Endodermal cell (in vitro differentiated cells): ENCODE measurements at regions not wholly inside any gene's neighbourhood (a gene's known extent, or its start where the extent isn't known, plus 50 kb on each side); places are given as distances from the start of the nearest gene placed in this dataset.

Source experiments
- DNase-seq: peaks from one replicate; pipeline ENCODE4 v3.0.0-alpha.2; 2017
- H3K27ac ChIP-seq: 2 replicates; pipeline ENCODE4 v1.5.1; 2013; ENCODE audit warnings: mild to moderate bottlenecking, low read depth, low read length, moderate library complexity
- H3K27me3 ChIP-seq: 2 replicates; pipeline ENCODE4 v1.6.1; 2013; ENCODE audit warnings: mild to moderate bottlenecking, low read length, moderate library complexity; ENCODE audit not compliant: insufficient read depth, control insufficient read depth, poor library complexity, severe bottlenecking
- H3K36me3 ChIP-seq: 2 replicates; pipeline ENCODE4 v1.7.0; 2013; ENCODE audit warnings: mild to moderate bottlenecking, low read length, moderate library complexity; ENCODE audit not compliant: control insufficient read depth, insufficient read depth
- H3K4me1 ChIP-seq: one replicate; pipeline ENCODE4 v1.7.0; 2013; ENCODE audit warnings: low read length; ENCODE audit not compliant: control insufficient read depth, insufficient read depth
- H3K4me3 ChIP-seq: 2 replicates; pipeline ENCODE4 v1.5.1; 2013; ENCODE audit warnings: mild to moderate bottlenecking, low read length, moderate library complexity
- H3K9ac ChIP-seq: 2 replicates; pipeline ENCODE4 v1.6.1; 2013; ENCODE audit warnings: mild to moderate bottlenecking, low read length, moderate library complexity; ENCODE audit not compliant: poor library complexity, severe bottlenecking; ENCODE audit errors: extremely low read depth
- H3K9me3 ChIP-seq: 2 replicates; pipeline ENCODE4 v1.6.1; 2013; ENCODE audit warnings: mild to moderate bottlenecking, low read length, moderate library complexity; ENCODE audit not compliant: control insufficient read depth
- H3K27ac Mint-ChIP-seq: 2 replicates; pipeline ENCODE4 v1.8.0; 2020; ENCODE audit warnings: mixed read lengths
- H3K27me3 Mint-ChIP-seq: 2 replicates; pipeline ENCODE4 v1.8.0; 2021; ENCODE audit warnings: mild to moderate bottlenecking, mixed read lengths; ENCODE audit not compliant: insufficient read depth
- H3K36me3 Mint-ChIP-seq: 2 replicates; pipeline ENCODE4 v1.8.0; 2020; ENCODE audit warnings: low read depth, mixed read lengths
- H3K4me1 Mint-ChIP-seq: 2 replicates; pipeline ENCODE4 v1.8.0; 2020; ENCODE audit warnings: mixed read lengths
- H3K4me3 Mint-ChIP-seq: 2 replicates; pipeline ENCODE4 v1.8.0; 2020; ENCODE audit warnings: mild to moderate bottlenecking, moderate library complexity, mixed read lengths
- H3K9me3 Mint-ChIP-seq: 2 replicates; pipeline ENCODE4 v1.8.0; 2020; ENCODE audit warnings: mild to moderate bottlenecking, mixed read lengths
- CTCF ChIP-seq: fragments of 200-600 bp; sonication (generic); conservative IDR thresholded peaks from 2 replicates; pipeline ENCODE4 v1.5.0; 2021; ENCODE audit warnings: antibody characterized with exemption, mild to moderate bottlenecking
- WGBS, 2 experiments: methylation state at CpG; one replicate each; pipeline versions ENCODE4 v1.1.5 to v1.1.7; 2013; ENCODE audit warnings: missing lambda C conversion rate in 2 of 2, mixed read lengths in 1 of 2; ENCODE audit not compliant: insufficient coverage in 1 of 2, insufficient read length in 1 of 2; 5-methylcytosine and 5-hydroxymethylcytosine counted together

- Mint-ChIP-seq H3K4me1 (no peaks in the 10 kb centered on the region), H3K27ac (no peak overlapping the region), H3K4me3 (no peak overlapping the region), H3K36me3 (no peaks in the 10 kb centered on the region), H3K9me3 (no peaks in the 10 kb centered on the region), H3K27me3 (no peaks in the 10 kb centered on the region)
- H3K27ac ChIP-seq, result no peak overlapping the region
- H3K9ac ChIP-seq, result no peak overlapping the region
- no peak for TF ChIP-seq CTCF
- no peaks in the 10 kb centered on the region for H3K36me3 ChIP-seq
- 87 to 89% methylated on average over 3 to 7 of the region's 7 CpGs for WGBS, 2 experiments
- H3K4me1 ChIP-seq, result no peaks in the 10 kb centered on the region
- H3K4me3 ChIP-seq, result no peak overlapping the region
- no peak for DNase-seq
- H3K27me3 ChIP-seq, result no peaks in the 10 kb centered on the region
- no peaks in the 10 kb centered on the region for H3K9me3 ChIP-seq
Observed at GRCh38 chr11:26268980-26269660, 62.8 kb upstream of the ANO3 start.

GRCh38 chr11:26271666-26272065 lies 60.3 kb upstream of the ANO3 start:
- no peaks in the 10 kb centered on the region for H3K36me3 Mint-ChIP-seq
- Histone ChIP-seq H3K27ac (no peak overlapping the region), H3K9ac (no peak overlapping the region), H3K4me3 (no peak overlapping the region), H3K36me3 (no peaks in the 10 kb centered on the region), H3K9me3 (no peaks in the 10 kb centered on the region), H3K4me1 (no peaks in the 10 kb centered on the region), H3K27me3 (no peaks in the 10 kb centered on the region)
- no peak overlapping the region for H3K27ac Mint-ChIP-seq
- no peak overlapping the region for H3K4me3 Mint-ChIP-seq
- H3K27me3 Mint-ChIP-seq, result no peaks in the 10 kb centered on the region
- H3K9me3 Mint-ChIP-seq, result no peaks in the 10 kb centered on the region
- no peak for DNase-seq
- peaks cover under 1% of the 10 kb centered on the region for H3K4me1 Mint-ChIP-seq
- TF ChIP-seq CTCF, result no peak
- WGBS, 2 experiments, result no CpG with 5 or more reads among the region's 2 CpGs

GRCh38 chr11:26276798-26277424 lies 55.0 kb upstream of the ANO3 start:
- Histone ChIP-seq H3K4me1 (no peaks in the 10 kb centered on the region), H3K4me3 (no peak overlapping the region), H3K27me3 (no peaks in the 10 kb centered on the region), H3K9ac (no peak overlapping the region), H3K27ac (no peak overlapping the region), H3K36me3 (no peaks in the 10 kb centered on the region), H3K9me3 (no peaks in the 10 kb centered on the region)
- WGBS, 2 experiments, result 0 to 9% methylated on average over 1 to 3 of the region's 4 CpGs
- peak; percentile 91 for DNase-seq
- H3K27me3 Mint-ChIP-seq, result no peaks in the 10 kb centered on the region
- no peak overlapping the region for H3K27ac Mint-ChIP-seq
- peaks cover 1% of the 10 kb centered on the region for H3K4me1 Mint-ChIP-seq
- TF ChIP-seq CTCF, result peak; percentile 97
- H3K36me3 Mint-ChIP-seq, result no peaks in the 10 kb centered on the region
- no peak overlapping the region for H3K4me3 Mint-ChIP-seq
- no peaks in the 10 kb centered on the region for H3K9me3 Mint-ChIP-seq
